ENCODE measurements at regions not wholly inside any gene's neighbourhood (a gene's known extent, or its start where the extent isn't known, plus 50 kb on each side); places are given as distances from the start of the nearest gene placed in this dataset.

- Histone ChIP-seq H3K27me3 (ENCODE audit: insufficient read depth) (no peaks in the 10 kb centered on the region), H2AFZ (ENCODE audit: low read depth) (no peak overlapping the region), H3K4me3 (ENCODE audit: low read depth in 2 of 2, low read length in 1 of 2) (no peak overlapping the region), H3K4me2 (no peak overlapping the region), H3F3A (replicated peaks; ENCODE audit: insufficient read depth) (no peaks in the 10 kb centered on the region), H3K27ac (ENCODE audit: low read depth in 2 of 2, low read length in 1 of 2) (no peak overlapping the region), H3K9ac (no peak overlapping the region), H3K9me2 (no peaks in the 10 kb centered on the region), H3K4me1 (ENCODE audit: control insufficient read depth in 1 of 2, insufficient read depth in 2 of 2, low read depth in 1 of 2, low read length in 1 of 2) (no peaks in the 10 kb centered on the region), H3K79me2 (ENCODE audit: insufficient read depth) (no peaks in the 10 kb centered on the region), H3K36me3 (replicated peaks in 1 of 2; ENCODE audit: control insufficient read depth in 1 of 2, insufficient read depth in 2 of 2, low read length in 1 of 2) (no peaks in the 10 kb centered on the region), H3K9me3 (no peaks in the 10 kb centered on the region), H4K20me1 (ENCODE audit: insufficient read depth) (no peaks in the 10 kb centered on the region)
- ChIA-PET CTCF (no interaction called here), POLR2A (no interaction called here)
- 51% methylated on average over 4 of the region's 4 CpGs for WGBS (ENCODE audit: low lambda C conversion rate)
- DNase-seq, result no peak
- TF ChIP-seq RXRA (IDR thresholded peaks at IDR 0.05; ENCODE audit: borderline replicate concordance, low read depth), result no peak
- no peak for TF ChIP-seq TAF1 (IDR thresholded peaks at IDR 0.05; ENCODE audit: borderline replicate concordance, low read depth, low read length)
- TF ChIP-seq MAX (IDR thresholded peaks at IDR 0.05; ENCODE audit: low read depth), result no peak
- no peak for TF ChIP-seq GABPA (IDR thresholded peaks at IDR 0.05; ENCODE audit: low read depth)
- no peak for TF ChIP-seq CHD2 (IDR thresholded peaks at IDR 0.05; ENCODE audit: low read length, partially characterized antibody)
- TF ChIP-seq TEAD4 (IDR thresholded peaks at IDR 0.05; ENCODE audit: borderline replicate concordance, insufficient read depth), result no peak
- no peak for TF ChIP-seq ZBTB33 (IDR thresholded peaks at IDR 0.05; ENCODE audit: borderline replicate concordance, low read depth)
- no peak for TF ChIP-seq FOXM1 (IDR thresholded peaks at IDR 0.05; ENCODE audit: low read depth)
- no peak for TF ChIP-seq TCF12 (IDR thresholded peaks at IDR 0.05)
- TF ChIP-seq RCOR1 (IDR thresholded peaks at IDR 0.05; ENCODE audit: low read length), result no peak
- TF ChIP-seq, protein P1, sequence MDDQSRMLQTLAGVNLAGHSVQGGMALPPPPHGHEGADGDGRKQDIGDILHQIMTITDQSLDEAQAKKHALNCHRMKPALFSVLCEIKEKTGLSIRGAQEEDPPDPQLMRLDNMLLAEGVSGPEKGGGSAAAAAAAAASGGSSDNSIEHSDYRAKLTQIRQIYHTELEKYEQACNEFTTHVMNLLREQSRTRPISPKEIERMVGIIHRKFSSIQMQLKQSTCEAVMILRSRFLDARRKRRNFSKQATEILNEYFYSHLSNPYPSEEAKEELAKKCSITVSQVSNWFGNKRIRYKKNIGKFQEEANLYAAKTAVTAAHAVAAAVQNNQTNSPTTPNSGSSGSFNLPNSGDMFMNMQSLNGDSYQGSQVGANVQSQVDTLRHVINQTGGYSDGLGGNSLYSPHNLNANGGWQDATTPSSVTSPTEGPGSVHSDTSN (IDR thresholded peaks at IDR 0.05), result no peak
- TF ChIP-seq SMC3 (IDR thresholded peaks at IDR 0.05; ENCODE audit: low read depth, low read length), result no peak
- no peak for TF ChIP-seq RAD21 (IDR thresholded peaks at IDR 0.05; ENCODE audit: low read length)
- TF ChIP-seq, protein P2, sequence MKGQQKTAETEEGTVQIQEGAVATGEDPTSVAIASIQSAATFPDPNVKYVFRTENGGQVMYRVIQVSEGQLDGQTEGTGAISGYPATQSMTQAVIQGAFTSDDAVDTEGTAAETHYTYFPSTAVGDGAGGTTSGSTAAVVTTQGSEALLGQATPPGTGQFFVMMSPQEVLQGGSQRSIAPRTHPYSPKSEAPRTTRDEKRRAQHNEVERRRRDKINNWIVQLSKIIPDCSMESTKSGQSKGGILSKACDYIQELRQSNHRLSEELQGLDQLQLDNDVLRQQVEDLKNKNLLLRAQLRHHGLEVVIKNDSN (IDR thresholded peaks at IDR 0.05; ENCODE audit: borderline replicate concordance, low read depth), result no peak
- TF ChIP-seq EZH2phosphoT487 (IDR thresholded peaks at IDR 0.05; ENCODE audit: borderline replicate concordance, low read depth), result no peak
- TF ChIP-seq ELF1 (IDR thresholded peaks at IDR 0.05), result no peak
- no peak for TF ChIP-seq FOSL2 (IDR thresholded peaks at IDR 0.05; ENCODE audit: borderline replicate concordance, low read depth)
- no peak for TF ChIP-seq REST (IDR thresholded peaks at IDR 0.05; ENCODE audit: low read depth, low read length)
These were observed 787.8 kb downstream of the STIM2 start for GRCh38 chr4:27648416-27648815.

All from SK-N-SH (cell line).